Astrocyte (in vitro differentiated cells and primary cell): ENCODE measurements at regions not wholly inside any gene's neighbourhood (a gene's known extent, or its start where the extent isn't known, plus 50 kb on each side); places are given as distances from the start of the nearest gene placed in this dataset.

Source experiments
- CTCF ChIP-seq: IDR thresholded peaks from 2 replicates; pipeline ENCODE4 v1.5.1; 2011; ENCODE audit warnings: low read depth, mild to moderate bottlenecking, inconsistent platforms, low read length, moderate library complexity; ENCODE audit not compliant: insufficient read depth
- EZH2 ChIP-seq: IDR thresholded peaks from 2 replicates; pipeline ENCODE4 v1.6.1; 2012; ENCODE audit warnings: mild to moderate bottlenecking, low read length, inconsistent platforms; ENCODE audit not compliant: insufficient read depth

- TF ChIP-seq CTCF: no peak
- TF ChIP-seq EZH2: no peak
These were observed 238.2 kb upstream of the IRS2 start for GRCh38 chr13:110024645-110024980.
